Liver (tissue), 8 donors: ENCODE measurements at regions not wholly inside any gene's neighbourhood (a gene's known extent, or its start where the extent isn't known, plus 50 kb on each side); places are given as distances from the start of the nearest gene placed in this dataset.

Experiments used
- DNase-seq: peaks from one replicate; pipeline ENCODE4 v3.0.0-alpha.2; 2017; ENCODE audit warnings: low spot score
- H3K27ac ChIP-seq, 2 donors: one replicate each; pipeline ENCODE4 v1.7.0; 2013; ENCODE audit warnings: inconsistent platforms in 2 of 2, low read length in 2 of 2, control low read depth in 1 of 2, low read depth in 1 of 2, mild to moderate bottlenecking in 1 of 2
- H3K27me3 ChIP-seq, 4 donors: one replicate each; pipeline versions ENCODE4 v1.6.1 to v1.7.0; 2013; ENCODE audit warnings: low read length in 3 of 4, inconsistent platforms in 1 of 4, mild to moderate bottlenecking in 1 of 4, moderate library complexity in 1 of 4; ENCODE audit not compliant: control insufficient read depth in 4 of 4, insufficient read depth in 4 of 4
- H3K36me3 ChIP-seq, 4 donors: one replicate each; pipeline versions ENCODE4 v1.6.1 to v1.7.0; 2013; ENCODE audit warnings: low read length in 3 of 4, mild to moderate bottlenecking in 3 of 4, low read depth in 1 of 4, moderate library complexity in 1 of 4; ENCODE audit not compliant: control insufficient read depth in 4 of 4, insufficient read depth in 3 of 4
- H3K4me1 ChIP-seq, 4 donors: one replicate each; pipeline versions ENCODE4 v1.6.1 to v1.7.0; 2013; ENCODE audit warnings: low read length in 3 of 4, mild to moderate bottlenecking in 3 of 4, moderate library complexity in 1 of 4; ENCODE audit not compliant: control insufficient read depth in 4 of 4, insufficient read depth in 4 of 4
- H3K4me3 ChIP-seq, 3 donors: one replicate each; pipeline versions ENCODE4 v1.6.1 to v1.7.0; 2013; ENCODE audit warnings: low read length in 3 of 3, control low read depth in 1 of 3, low read depth in 1 of 3, mild to moderate bottlenecking in 1 of 3
- H3K9ac ChIP-seq, 2 donors: one replicate each; pipeline ENCODE4 v1.7.0; 2013; ENCODE audit warnings: low read length in 2 of 2, mild to moderate bottlenecking in 2 of 2, moderate library complexity in 2 of 2, control low read depth in 1 of 2, low read depth in 1 of 2
- H3K9me3 ChIP-seq, 4 donors: one replicate each; pipeline versions ENCODE4 v1.6.1 to v1.7.0; 2013; ENCODE audit warnings: low read length in 3 of 4; ENCODE audit not compliant: control insufficient read depth in 4 of 4
- EGR1 ChIP-seq, 2 donors: IDR thresholded peaks; 2 replicates each; pipeline ENCODE4 v1.6.1; 2016 to 2018; ENCODE audit warnings: antibody characterized with exemption in 2 of 2, low read depth in 2 of 2
- FOXA1 ChIP-seq: IDR thresholded peaks from 2 replicates; pipeline ENCODE4 v1.6.1; 2016; ENCODE audit warnings: antibody characterized with exemption
- FOXA2 ChIP-seq: IDR thresholded peaks from 2 replicates; pipeline ENCODE4 v1.6.1; 2016; ENCODE audit warnings: antibody characterized with exemption
- GABPA ChIP-seq, 2 donors: IDR thresholded peaks in 1 of 2; conservative IDR thresholded peaks in 1 of 2; 2 replicates each; pipeline ENCODE4 v1.6.1; 2016; ENCODE audit warnings: antibody characterized with exemption in 2 of 2, mild to moderate bottlenecking in 1 of 2, moderate library complexity in 1 of 2
- HNF4A ChIP-seq, 2 donors: conservative IDR thresholded peaks; 2 replicates each; pipeline ENCODE4 v1.6.1; 2016; ENCODE audit warnings: antibody characterized with exemption in 2 of 2, mild to moderate bottlenecking in 2 of 2
- HNF4G ChIP-seq: IDR thresholded peaks from 2 replicates; pipeline ENCODE4 v1.6.1; 2016; ENCODE audit warnings: antibody characterized with exemption
- JUND ChIP-seq, 2 donors: IDR thresholded peaks; 2 replicates each; pipeline ENCODE4 v1.6.1; 2016; ENCODE audit warnings: antibody characterized with exemption in 2 of 2
- NR2F2 ChIP-seq: IDR thresholded peaks from 2 replicates; pipeline ENCODE4 v1.6.1; 2016; ENCODE audit warnings: antibody characterized with exemption
- RAD21 ChIP-seq, 2 donors: IDR thresholded peaks; 2 replicates each; pipeline ENCODE4 v1.6.1; 2016; ENCODE audit warnings: antibody characterized with exemption in 2 of 2, mild to moderate bottlenecking in 2 of 2
- RXRA ChIP-seq, 2 donors: IDR thresholded peaks; 2 replicates each; pipeline ENCODE4 v1.6.1; 2017 to 2018; ENCODE audit warnings: antibody characterized with exemption in 2 of 2, mild to moderate bottlenecking in 1 of 2
- SP1 ChIP-seq: IDR thresholded peaks from 2 replicates; pipeline ENCODE4 v1.6.1; 2018; ENCODE audit warnings: antibody characterized with exemption, mild to moderate bottlenecking
- TAF1 ChIP-seq: conservative IDR thresholded peaks from 2 replicates; pipeline ENCODE4 v1.6.1; 2016; ENCODE audit warnings: antibody characterized with exemption, mild to moderate bottlenecking
- YY1 ChIP-seq: IDR thresholded peaks from 2 replicates; pipeline ENCODE4 v1.6.1; 2016; ENCODE audit warnings: antibody characterized with exemption, mild to moderate bottlenecking
- WGBS: extraction: QIAGEN DNeasy Blood & Tissue Kit; methylation state at CpG from one replicate; pipeline ENCODE4 v1.1.7; 2013; 5-methylcytosine and 5-hydroxymethylcytosine counted together
- TF ChIP-seq, protein P1 (sequence below): IDR thresholded peaks from 2 replicates; pipeline ENCODE4 v1.6.1; 2016; ENCODE audit warnings: antibody characterized with exemption
- TF ChIP-seq, protein P2 (sequence below): IDR thresholded peaks from 2 replicates; pipeline ENCODE4 v1.6.1; 2016; ENCODE audit warnings: antibody characterized with exemption
- TF ChIP-seq, protein P3 (sequence below): fragments of 150-350 bp; IDR thresholded peaks from 2 replicates; pipeline ENCODE4 v1.5.1; 2017; ENCODE audit warnings: improper control_type of control experiment, low read depth, low read length; ENCODE audit not compliant: missing input control
- TF ChIP-seq, protein P4 (sequence below): IDR thresholded peaks from 2 replicates; pipeline ENCODE4 v1.6.1; 2016; ENCODE audit warnings: antibody characterized with exemption, mild to moderate bottlenecking
- TF ChIP-seq, protein P5 (sequence below): IDR thresholded peaks from 2 replicates; pipeline ENCODE4 v1.6.1; 2016; ENCODE audit warnings: antibody characterized with exemption
- donor health status: healthy.
- donor health status: healthy.
- donor health status: healthy.
- donor health status: healthy.
- donor health status: healthy.

DNA sequence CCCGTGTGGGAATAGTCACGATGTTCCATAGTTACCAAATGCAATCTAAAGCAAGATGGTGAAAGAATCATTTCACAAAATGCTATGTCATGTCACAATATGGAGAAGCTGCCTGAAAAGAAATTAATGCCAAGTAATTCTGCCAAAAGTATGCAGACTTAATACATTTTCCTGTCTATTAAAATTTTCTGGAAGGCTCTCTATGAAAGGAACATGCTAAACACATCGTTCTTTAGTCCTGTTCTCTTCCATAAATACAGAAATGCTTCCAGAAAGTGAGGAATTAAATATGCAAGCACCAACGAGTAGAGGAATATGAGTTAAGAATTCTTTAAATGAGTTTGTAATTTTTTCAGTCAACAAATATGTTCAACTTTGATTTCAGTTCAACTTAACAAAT is 266.8 kb upstream of the CRBN start:
- 66% methylated on average over 4 of the region's 4 CpGs for WGBS
- no peak for DNase-seq
- Histone ChIP-seq H3K9ac (no peak overlapping the region), H3K27me3 (no peaks in the 10 kb centered on the region), H3K36me3 (no peaks in the 10 kb centered on the region), H3K4me1 (no peaks in the 10 kb centered on the region), H3K9me3 (no peaks in the 10 kb centered on the region), H3K4me3 (no peak overlapping the region), H3K27ac (no peak overlapping the region)
- TF ChIP-seq EGR1 (IDR thresholded peaks at IDR 0.05; ENCODE audit: low read depth in 2 of 2): no peak
- no peak for TF ChIP-seq YY1
- TF ChIP-seq, protein P1, sequence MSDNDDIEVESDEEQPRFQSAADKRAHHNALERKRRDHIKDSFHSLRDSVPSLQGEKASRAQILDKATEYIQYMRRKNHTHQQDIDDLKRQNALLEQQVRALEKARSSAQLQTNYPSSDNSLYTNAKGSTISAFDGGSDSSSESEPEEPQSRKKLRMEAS: no peak
- TF ChIP-seq HNF4G: no peak
- TF ChIP-seq, protein P2, sequence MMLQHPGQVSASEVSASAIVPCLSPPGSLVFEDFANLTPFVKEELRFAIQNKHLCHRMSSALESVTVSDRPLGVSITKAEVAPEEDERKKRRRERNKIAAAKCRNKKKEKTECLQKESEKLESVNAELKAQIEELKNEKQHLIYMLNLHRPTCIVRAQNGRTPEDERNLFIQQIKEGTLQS: no peak
- no peak for TF ChIP-seq NR2F2
- TF ChIP-seq HNF4A (conservative IDR thresholded peaks at IDR 0.05): no peak
- TF ChIP-seq TAF1: no peak
- no peak for TF ChIP-seq RAD21 (IDR thresholded peaks at IDR 0.05)
- no peak for TF ChIP-seq JUND (IDR thresholded peaks at IDR 0.05)
- TF ChIP-seq, protein P3, sequence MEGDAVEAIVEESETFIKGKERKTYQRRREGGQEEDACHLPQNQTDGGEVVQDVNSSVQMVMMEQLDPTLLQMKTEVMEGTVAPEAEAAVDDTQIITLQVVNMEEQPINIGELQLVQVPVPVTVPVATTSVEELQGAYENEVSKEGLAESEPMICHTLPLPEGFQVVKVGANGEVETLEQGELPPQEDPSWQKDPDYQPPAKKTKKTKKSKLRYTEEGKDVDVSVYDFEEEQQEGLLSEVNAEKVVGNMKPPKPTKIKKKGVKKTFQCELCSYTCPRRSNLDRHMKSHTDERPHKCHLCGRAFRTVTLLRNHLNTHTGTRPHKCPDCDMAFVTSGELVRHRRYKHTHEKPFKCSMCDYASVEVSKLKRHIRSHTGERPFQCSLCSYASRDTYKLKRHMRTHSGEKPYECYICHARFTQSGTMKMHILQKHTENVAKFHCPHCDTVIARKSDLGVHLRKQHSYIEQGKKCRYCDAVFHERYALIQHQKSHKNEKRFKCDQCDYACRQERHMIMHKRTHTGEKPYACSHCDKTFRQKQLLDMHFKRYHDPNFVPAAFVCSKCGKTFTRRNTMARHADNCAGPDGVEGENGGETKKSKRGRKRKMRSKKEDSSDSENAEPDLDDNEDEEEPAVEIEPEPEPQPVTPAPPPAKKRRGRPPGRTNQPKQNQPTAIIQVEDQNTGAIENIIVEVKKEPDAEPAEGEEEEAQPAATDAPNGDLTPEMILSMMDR: no peak
- TF ChIP-seq RXRA (IDR thresholded peaks at IDR 0.05): no peak
- no peak for TF ChIP-seq FOXA1
- no peak for TF ChIP-seq GABPA (IDR thresholded peaks at IDR 0.05 in 1 of 2, conservative IDR thresholded peaks at IDR 0.05 in 1 of 2)
- TF ChIP-seq, protein P4, sequence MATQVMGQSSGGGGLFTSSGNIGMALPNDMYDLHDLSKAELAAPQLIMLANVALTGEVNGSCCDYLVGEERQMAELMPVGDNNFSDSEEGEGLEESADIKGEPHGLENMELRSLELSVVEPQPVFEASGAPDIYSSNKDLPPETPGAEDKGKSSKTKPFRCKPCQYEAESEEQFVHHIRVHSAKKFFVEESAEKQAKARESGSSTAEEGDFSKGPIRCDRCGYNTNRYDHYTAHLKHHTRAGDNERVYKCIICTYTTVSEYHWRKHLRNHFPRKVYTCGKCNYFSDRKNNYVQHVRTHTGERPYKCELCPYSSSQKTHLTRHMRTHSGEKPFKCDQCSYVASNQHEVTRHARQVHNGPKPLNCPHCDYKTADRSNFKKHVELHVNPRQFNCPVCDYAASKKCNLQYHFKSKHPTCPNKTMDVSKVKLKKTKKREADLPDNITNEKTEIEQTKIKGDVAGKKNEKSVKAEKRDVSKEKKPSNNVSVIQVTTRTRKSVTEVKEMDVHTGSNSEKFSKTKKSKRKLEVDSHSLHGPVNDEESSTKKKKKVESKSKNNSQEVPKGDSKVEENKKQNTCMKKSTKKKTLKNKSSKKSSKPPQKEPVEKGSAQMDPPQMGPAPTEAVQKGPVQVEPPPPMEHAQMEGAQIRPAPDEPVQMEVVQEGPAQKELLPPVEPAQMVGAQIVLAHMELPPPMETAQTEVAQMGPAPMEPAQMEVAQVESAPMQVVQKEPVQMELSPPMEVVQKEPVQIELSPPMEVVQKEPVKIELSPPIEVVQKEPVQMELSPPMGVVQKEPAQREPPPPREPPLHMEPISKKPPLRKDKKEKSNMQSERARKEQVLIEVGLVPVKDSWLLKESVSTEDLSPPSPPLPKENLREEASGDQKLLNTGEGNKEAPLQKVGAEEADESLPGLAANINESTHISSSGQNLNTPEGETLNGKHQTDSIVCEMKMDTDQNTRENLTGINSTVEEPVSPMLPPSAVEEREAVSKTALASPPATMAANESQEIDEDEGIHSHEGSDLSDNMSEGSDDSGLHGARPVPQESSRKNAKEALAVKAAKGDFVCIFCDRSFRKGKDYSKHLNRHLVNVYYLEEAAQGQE: no peak
- TF ChIP-seq SP1: no peak
- TF ChIP-seq, protein P5, sequence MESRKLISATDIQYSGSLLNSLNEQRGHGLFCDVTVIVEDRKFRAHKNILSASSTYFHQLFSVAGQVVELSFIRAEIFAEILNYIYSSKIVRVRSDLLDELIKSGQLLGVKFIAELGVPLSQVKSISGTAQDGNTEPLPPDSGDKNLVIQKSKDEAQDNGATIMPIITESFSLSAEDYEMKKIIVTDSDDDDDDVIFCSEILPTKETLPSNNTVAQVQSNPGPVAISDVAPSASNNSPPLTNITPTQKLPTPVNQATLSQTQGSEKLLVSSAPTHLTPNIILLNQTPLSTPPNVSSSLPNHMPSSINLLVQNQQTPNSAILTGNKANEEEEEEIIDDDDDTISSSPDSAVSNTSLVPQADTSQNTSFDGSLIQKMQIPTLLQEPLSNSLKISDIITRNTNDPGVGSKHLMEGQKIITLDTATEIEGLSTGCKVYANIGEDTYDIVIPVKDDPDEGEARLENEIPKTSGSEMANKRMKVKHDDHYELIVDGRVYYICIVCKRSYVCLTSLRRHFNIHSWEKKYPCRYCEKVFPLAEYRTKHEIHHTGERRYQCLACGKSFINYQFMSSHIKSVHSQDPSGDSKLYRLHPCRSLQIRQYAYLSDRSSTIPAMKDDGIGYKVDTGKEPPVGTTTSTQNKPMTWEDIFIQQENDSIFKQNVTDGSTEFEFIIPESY: no peak
- TF ChIP-seq FOXA2: no peak
